K562 (cell line): ENCODE measurements at regions not wholly inside any gene's neighbourhood (a gene's known extent, or its start where the extent isn't known, plus 50 kb on each side); places are given as distances from the start of the nearest gene placed in this dataset.

ENCODE experiments used
- ATF2 ChIP-seq: sonication (generic); formaldehyde crosslinking; IDR thresholded peaks from 2 replicates; pipeline ENCODE4 v1.8.1; 2022; ENCODE audit warnings: missing genetic modification reagents
- E4F1 ChIP-seq: fragments of 250-450 bp; sonication (Bioruptor Pico); IDR thresholded peaks from 2 replicates; pipeline ENCODE4 v1.5.0; 2021; ENCODE audit warnings: mild to moderate bottlenecking, borderline replicate concordance
- GABPB2 ChIP-seq: fragments of 250-450 bp; sonication (Bioruptor Pico); conservative IDR thresholded peaks from 2 replicates; pipeline ENCODE4 v1.5.1; 2021; ENCODE audit warnings: mild to moderate bottlenecking
- HDAC2 ChIP-seq: fragments of 450-650 bp; IDR thresholded peaks from 2 replicates; pipeline ENCODE4 v1.6.1; 2016; ENCODE audit warnings: mild to moderate bottlenecking
- HDAC6 ChIP-seq: IDR thresholded peaks from 2 replicates; pipeline ENCODE4 v1.6.1; 2012; ENCODE audit warnings: low read depth, mild to moderate bottlenecking, control low read depth, inconsistent platforms, low read length, moderate library complexity
- HMGN3 ChIP-seq: IDR thresholded peaks from 2 replicates; pipeline ENCODE4 v1.6.1; 2011; ENCODE audit warnings: borderline replicate concordance, low read depth, mild to moderate bottlenecking, mixed read lengths, low read length; ENCODE audit not compliant: insufficient read length; ENCODE audit errors: extremely low read depth
- KLF1 ChIP-seq: fragments of 450-650 bp; IDR thresholded peaks from 2 replicates; pipeline ENCODE4 v1.6.1; 2016; ENCODE audit warnings: missing genetic modification characterization, missing compliant biosample characterization
- MLLT1 ChIP-seq, 2 experiments: fragments of 450-650 bp; IDR thresholded peaks; 2 replicates each; pipeline ENCODE4 v1.6.1; 2016
- MYC ChIP-seq, 2 experiments: fragments of 250-450 bp in 1 of 2; sonication (Bioruptor Pico) in 1 of 2; IDR thresholded peaks; 2 replicates each; pipeline versions ENCODE4 v1.5.1 to v1.6.1; 2012 to 2021; ENCODE audit warnings: low read depth in 2 of 2, borderline replicate concordance in 1 of 2, improper control_type of control experiment in 1 of 2, low read length in 1 of 2, mild to moderate bottlenecking in 1 of 2, moderate library complexity in 1 of 2
- NCOA1 ChIP-seq: fragments of 450-650 bp; IDR thresholded peaks from 2 replicates; pipeline ENCODE4 v1.6.1; 2016; ENCODE audit warnings: low read depth
- NELFE ChIP-seq: IDR thresholded peaks from 2 replicates; pipeline ENCODE4 v1.6.1; 2011; ENCODE audit warnings: mild to moderate bottlenecking; ENCODE audit not compliant: insufficient read depth, insufficient read length
- RCOR1 ChIP-seq, 2 experiments: IDR thresholded peaks; 2 replicates each; pipeline ENCODE4 v1.6.1; 2012; ENCODE audit warnings: low read depth in 2 of 2, low read length in 2 of 2, borderline replicate concordance in 1 of 2, improper control_type of control experiment in 1 of 2
- THAP7 ChIP-seq: fragments of 250-450 bp; sonication (Bioruptor Pico); IDR thresholded peaks from 2 replicates; pipeline ENCODE4 v1.5.0; 2021
- WHSC1 ChIP-seq: IDR thresholded peaks from one replicate; pipeline ENCODE4 v1.6.1; 2012; ENCODE audit warnings: low read length, control low read depth, inconsistent platforms
- ZFP91 ChIP-seq: sonication (generic); formaldehyde crosslinking; IDR thresholded peaks from 2 replicates; pipeline ENCODE4 v1.8.0; 2022; ENCODE audit warnings: mild to moderate bottlenecking, missing genetic modification reagents
- ZNF121 ChIP-seq: sonication (generic); formaldehyde crosslinking; conservative IDR thresholded peaks from 2 replicates; pipeline ENCODE4 v1.8.0; 2022; ENCODE audit warnings: missing genetic modification reagents
- ZNF274 ChIP-seq: IDR thresholded peaks from 2 replicates; pipeline ENCODE4 v1.6.1; 2011; ENCODE audit warnings: low read depth, mild to moderate bottlenecking, low read length, moderate library complexity, borderline replicate concordance
- ZNF507 ChIP-seq: conservative IDR thresholded peaks from 2 replicates; pipeline ENCODE4 v1.6.1; 2017; ENCODE audit warnings: missing genetic modification characterization, missing compliant biosample characterization
- ZNF57 ChIP-seq: fragments of 450-650 bp; formaldehyde crosslinking; IDR thresholded peaks from 2 replicates; pipeline ENCODE4 v1.4.0; 2020; ENCODE audit warnings: mild to moderate bottlenecking, moderate library complexity

GRCh38 chr18:22467760-22468553 is 50.2 kb upstream of the CTAGE1 start (continued):
- TF ChIP-seq RCOR1 (IDR thresholded peaks at IDR 0.05; ENCODE audit: borderline replicate concordance in 1 of 2, low read depth in 2 of 2, low read length in 2 of 2) (no peak; a peak in 1 of 4 replicates), HDAC2 (peak; percentile 48; the same call in 1 of the 2 replicates), KLF1 (tag) (no peak), HDAC6 (no peak), MLLT1 (IDR thresholded peaks at IDR 0.05) (no peak; a peak in 1 of 4 replicates), MYC (IDR thresholded peaks at IDR 0.05; ENCODE audit: low read depth, low read length) (peak; percentile 83), MYC (CRISPR knock-in tag; IDR thresholded peaks at IDR 0.05; ENCODE audit: borderline replicate concordance, low read depth) (peak; percentile 64; the same call in 1 of the 2 replicates), ZFP91 (CRISPR knock-in tag) (no peak), ZNF121 (CRISPR knock-in tag) (no peak), GABPB2 (no peak), E4F1 (CRISPR knock-in tag) (peak; percentile 46; the same call in 1 of the 2 replicates), NELFE (no peak), THAP7 (CRISPR knock-in tag) (0 out of 2 replicates have a peak, but pooled peaks have one; percentile 43), ATF2 (CRISPR knock-in tag) (no peak), ZNF507 (tag) (no peak), HMGN3 (no peak), NCOA1 (no peak), WHSC1 (no peak), ZNF57 (CRISPR knock-in tag) (no peak), ZNF274 (no peak)
